ENCODE measurements at regions not wholly inside any gene's neighbourhood (a gene's known extent, or its start where the extent isn't known, plus 50 kb on each side); places are given as distances from the start of the nearest gene placed in this dataset.
A peak's percentile ranks its signal among the peaks of the same experiment; 100 is the strongest.

GRCh38 chr13:59472134-59472533, 691.6 kb downstream of the DIAPH3 start:
- no peaks in the 10 kb centered on the region for H3K9me3 ChIP-seq (ENCODE audit: control insufficient read depth, low read depth, low read length)
- no peak overlapping the region for H2AFZ ChIP-seq (ENCODE audit: low read length)
- H2BK15ac ChIP-seq (ENCODE audit: low read depth, low read length), result no peak overlapping the region
- no peak overlapping the region for H3K14ac ChIP-seq (ENCODE audit: insufficient read depth, low read length)
- H3K79me2 ChIP-seq (ENCODE audit: insufficient read depth, low read length), result no peaks in the 10 kb centered on the region
- no peak overlapping the region for H3K4ac ChIP-seq (ENCODE audit: low read depth, low read length)
- H3K56ac ChIP-seq (ENCODE audit: insufficient read length, low read depth, low read length), result no peak overlapping the region
- no peak overlapping the region for H2BK12ac ChIP-seq (ENCODE audit: insufficient read length, low read depth, low read length)
- H3K23me2 ChIP-seq (ENCODE audit: insufficient read length, low read depth, low read length, poor library complexity, severe bottlenecking), result no peaks in the 10 kb centered on the region
- H3K18ac ChIP-seq (ENCODE audit: insufficient read length, low read depth, low read length), result no peak overlapping the region
- Mint-ChIP-seq H3K27me3 (ENCODE audit: low read depth) (peaks cover 1% of the 10 kb centered on the region; the same call in 1 of the 2 replicates), H3K9me3 (peaks cover 16 to 18% of the 10 kb centered on the region in 2 experiments), H3K27ac (peak overlapping the region in 1 of 3 experiments; percentile 42; a peak in 1 of 7 replicates), H3K36me3 (ENCODE audit: insufficient read depth in 1 of 3, low read depth in 3 of 3) (peaks cover 15 to 21% (median 18%) of the 10 kb centered on the region in 3 experiments), H3K4me3 (no peak overlapping the region), H3K4me1 (peaks cover 24 to 36% of the 10 kb centered on the region in 2 experiments)
- H2BK20ac ChIP-seq (ENCODE audit: low read depth, low read length, poor library complexity, severe bottlenecking), result no peak overlapping the region
- H3K27me3 ChIP-seq (ENCODE audit: insufficient read depth, low read length), result no peaks in the 10 kb centered on the region
- no peak for TF ChIP-seq CTCF (conservative IDR thresholded peaks at IDR 0.05)
- no peak overlapping the region for H2AK5ac ChIP-seq (ENCODE audit: insufficient read length, low read length)
- H4K20me1 ChIP-seq (ENCODE audit: control insufficient read depth, insufficient read depth, insufficient read length), result no peaks in the 10 kb centered on the region
- no peak overlapping the region for H4K91ac ChIP-seq (ENCODE audit: insufficient read length, low read depth, low read length)
- H3K4me2 ChIP-seq (ENCODE audit: insufficient read depth, insufficient read length, low read length), result no peak overlapping the region
- no peak for DNase-seq
- H4K8ac ChIP-seq (replicated peaks; ENCODE audit: insufficient read length, low read depth, low read length), result no peak overlapping the region
- H3K23ac ChIP-seq (ENCODE audit: insufficient read length, low read depth, low read length), result no peak overlapping the region
- H2BK5ac ChIP-seq (ENCODE audit: insufficient read length, low read length), result no peak overlapping the region
- H3T11ph ChIP-seq (ENCODE audit: low read length), result no peak overlapping the region
- no peak overlapping the region for H4K5ac ChIP-seq (ENCODE audit: insufficient read length, low read depth, low read length)
- H3K4me1 ChIP-seq (ENCODE audit: insufficient read depth, low read length), result no peaks in the 10 kb centered on the region
- H3K27ac ChIP-seq (ENCODE audit: insufficient read length, low read depth, low read length), result no peak overlapping the region
- H2BK120ac ChIP-seq (ENCODE audit: low read depth, low read length, poor library complexity, severe bottlenecking), result no peak overlapping the region
- no peak overlapping the region for H3K9ac ChIP-seq (ENCODE audit: extremely low read depth, insufficient read length, low read length)
- H3K79me1 ChIP-seq (ENCODE audit: insufficient read depth, low read depth, low read length, poor library complexity, severe bottlenecking), result no peaks in the 10 kb centered on the region
